Mesenchymal stem cell (in vitro differentiated cells and primary cell): ENCODE measurements at regions not wholly inside any gene's neighbourhood (a gene's known extent, or its start where the extent isn't known, plus 50 kb on each side); places are given as distances from the start of the nearest gene placed in this dataset.

Experiments used
- DNase-seq: peaks from one replicate; pipeline ENCODE4 v3.0.0-alpha.2; 2013
- H2AFZ ChIP-seq: one replicate; pipeline ENCODE4 v1.6.1; 2013; ENCODE audit warnings: low read depth, mild to moderate bottlenecking, control low read depth, inconsistent platforms, low read length, moderate library complexity
- H2AK5ac ChIP-seq: 2 replicates; pipeline ENCODE4 v1.6.1; 2013; ENCODE audit warnings: low read length, moderate library complexity, mild to moderate bottlenecking, inconsistent platforms; ENCODE audit not compliant: severe bottlenecking
- H2BK120ac ChIP-seq: one replicate; pipeline ENCODE4 v1.6.1; 2013; ENCODE audit warnings: low read depth, mild to moderate bottlenecking, inconsistent platforms, low read length, moderate library complexity
- H2BK12ac ChIP-seq, 2 experiments: one replicate each; pipeline ENCODE4 v1.6.1; 2013; ENCODE audit warnings: inconsistent platforms in 2 of 2, low read length in 2 of 2, mild to moderate bottlenecking in 2 of 2, moderate library complexity in 2 of 2, control low read depth in 1 of 2
- H2BK15ac ChIP-seq: one replicate; pipeline ENCODE4 v1.6.1; 2013; ENCODE audit warnings: mild to moderate bottlenecking, low read depth, inconsistent platforms; ENCODE audit not compliant: poor library complexity, severe bottlenecking
- H2BK5ac ChIP-seq: 2 replicates; pipeline ENCODE4 v1.6.1; 2013; ENCODE audit warnings: low read depth, mild to moderate bottlenecking, low read length, control low read depth, inconsistent platforms; ENCODE audit not compliant: poor library complexity, severe bottlenecking
- H3K14ac ChIP-seq, 2 experiments: one replicate each; pipeline ENCODE4 v1.6.1; 2013; ENCODE audit warnings: inconsistent platforms in 2 of 2, low read length in 2 of 2, control low read depth in 1 of 2, mild to moderate bottlenecking in 1 of 2, moderate library complexity in 1 of 2
- H3K18ac ChIP-seq, 2 experiments: one replicate each; pipeline ENCODE4 v1.6.1; 2013; ENCODE audit warnings: inconsistent platforms in 2 of 2, low read length in 2 of 2, control low read depth in 1 of 2, low read depth in 1 of 2, mild to moderate bottlenecking in 1 of 2
- H3K23ac ChIP-seq, 2 experiments: one replicate each; pipeline ENCODE4 v1.6.1; 2013; ENCODE audit warnings: inconsistent platforms in 2 of 2, low read length in 2 of 2, mild to moderate bottlenecking in 2 of 2, moderate library complexity in 2 of 2, control low read depth in 1 of 2
- H3K27ac ChIP-seq: 2 replicates; pipeline ENCODE4 v1.5.1; 2013; ENCODE audit warnings: mild to moderate bottlenecking, moderate library complexity, low read length, control low read depth, inconsistent platforms; ENCODE audit not compliant: poor library complexity, severe bottlenecking
- H3K27me3 ChIP-seq, 2 experiments: 2 replicates each; pipeline versions ENCODE4 v1.6.1 to v1.7.0; 2013; ENCODE audit warnings: low read length in 2 of 2, mild to moderate bottlenecking in 2 of 2, moderate library complexity in 2 of 2, control low read depth in 1 of 2, inconsistent platforms in 1 of 2; ENCODE audit not compliant: control insufficient read depth in 1 of 2, insufficient read depth in 1 of 2
- H3K36me3 ChIP-seq, 2 experiments: 2 replicates each; pipeline versions ENCODE4 v1.6.1 to v1.7.0; 2013; ENCODE audit warnings: low read length in 2 of 2, control low read depth in 1 of 2, inconsistent platforms in 1 of 2, low read depth in 1 of 2, mild to moderate bottlenecking in 1 of 2; ENCODE audit not compliant: insufficient read depth in 2 of 2, control insufficient read depth in 1 of 2
- H3K4ac ChIP-seq, 2 experiments: one replicate each; pipeline ENCODE4 v1.6.1; 2013; ENCODE audit warnings: inconsistent platforms in 2 of 2, low read length in 2 of 2, mild to moderate bottlenecking in 2 of 2, moderate library complexity in 2 of 2, control low read depth in 1 of 2, low read depth in 1 of 2
- H3K4me1 ChIP-seq: 2 replicates; pipeline ENCODE4 v1.6.1; 2013; ENCODE audit warnings: low read depth, low read length, control low read depth; ENCODE audit not compliant: control insufficient read depth, insufficient read depth
- H3K4me2 ChIP-seq: 2 replicates; pipeline ENCODE4 v1.6.1; 2013; ENCODE audit warnings: low read length, mild to moderate bottlenecking, inconsistent platforms; ENCODE audit not compliant: poor library complexity, severe bottlenecking
- H3K4me3 ChIP-seq, 2 experiments: 2 replicates each; pipeline versions ENCODE4 v1.5.1 to v1.7.0; 2013; ENCODE audit warnings: low read length in 2 of 2, mild to moderate bottlenecking in 2 of 2, control low read depth in 1 of 2, low read depth in 1 of 2; ENCODE audit not compliant: insufficient read depth in 1 of 2
- H3K79me1 ChIP-seq: replicated peaks from 2 replicates; pipeline ENCODE4 v1.6.1; 2013; ENCODE audit warnings: mild to moderate bottlenecking, control low read depth, low read length, inconsistent platforms; ENCODE audit not compliant: poor library complexity, severe bottlenecking
- H3K9ac ChIP-seq: 2 replicates; pipeline ENCODE4 v1.7.0; 2013; ENCODE audit warnings: mild to moderate bottlenecking, low read length, moderate library complexity
- H3K9me3 ChIP-seq: 2 replicates; pipeline ENCODE4 v1.7.0; 2013; ENCODE audit warnings: mild to moderate bottlenecking, low read length; ENCODE audit not compliant: control insufficient read depth
- H4K8ac ChIP-seq: one replicate; pipeline ENCODE4 v1.6.1; 2013; ENCODE audit warnings: inconsistent platforms, mild to moderate bottlenecking, low read length, moderate library complexity
- H4K91ac ChIP-seq: one replicate; pipeline ENCODE4 v1.6.1; 2013; ENCODE audit warnings: mild to moderate bottlenecking, low read length, inconsistent platforms
- WGBS: methylation state at CpG from one replicate; pipeline ENCODE4 v1.1.7; 2013; ENCODE audit warnings: mixed read lengths; 5-methylcytosine and 5-hydroxymethylcytosine counted together

- H3K4ac ChIP-seq, result no peak overlapping the region
- H3K36me3 ChIP-seq, result no peaks in the 10 kb centered on the region
- H2BK120ac ChIP-seq, result no peak overlapping the region
- H3K4me1 ChIP-seq, result no peaks in the 10 kb centered on the region
- H2BK15ac ChIP-seq, result no peak overlapping the region
- no peak overlapping the region for H4K8ac ChIP-seq
- H3K23ac ChIP-seq, result no peak overlapping the region
- H4K91ac ChIP-seq, result no peak overlapping the region
- no peak overlapping the region for H3K9ac ChIP-seq
- H3K14ac ChIP-seq, result no peak overlapping the region
- no peak overlapping the region for H3K27ac ChIP-seq
- no peak overlapping the region for H3K4me2 ChIP-seq
- WGBS, result 85% methylated on average over 3 of the region's 3 CpGs
- peak overlapping the region in 1 of 2 experiments; percentile 33 for H2BK12ac ChIP-seq
- H3K27me3 ChIP-seq, result no peaks in the 10 kb centered on the region
- no peaks in the 10 kb centered on the region for H3K79me1 ChIP-seq
- H2AFZ ChIP-seq, result no peak overlapping the region
- DNase-seq, result no peak
- H2AK5ac ChIP-seq, result no peak overlapping the region
- peak overlapping the region in 1 of 2 experiments; percentile 41 for H3K18ac ChIP-seq
- peaks cover 21% of the 10 kb centered on the region for H3K9me3 ChIP-seq
- no peak overlapping the region for H3K4me3 ChIP-seq
- H2BK5ac ChIP-seq, result no peak overlapping the region
Observed at GRCh38 chr12:114998750-114999128, 314.8 kb upstream of the TBX3 start.

GRCh38 chr12:114998118-114998749 lies 314.3 kb upstream of the TBX3 start:
- H3K4ac ChIP-seq, result no peak overlapping the region
- H3K36me3 ChIP-seq, result no peaks in the 10 kb centered on the region
- no peak overlapping the region for H4K91ac ChIP-seq
- H3K27ac ChIP-seq, result no peak overlapping the region
- H2BK5ac ChIP-seq, result no peak overlapping the region
- H3K4me1 ChIP-seq, result no peaks in the 10 kb centered on the region
- no peak overlapping the region for H2BK120ac ChIP-seq
- H2AK5ac ChIP-seq, result no peak overlapping the region
- DNase-seq, result no peak
- no peak overlapping the region for H3K4me2 ChIP-seq
- H4K8ac ChIP-seq, result no peak overlapping the region
- no peaks in the 10 kb centered on the region for H3K79me1 ChIP-seq
- no peak overlapping the region for H2BK15ac ChIP-seq
- H3K9ac ChIP-seq, result no peak overlapping the region
- H3K9me3 ChIP-seq, result peaks cover 21% of the 10 kb centered on the region
- no peaks in the 10 kb centered on the region for H3K27me3 ChIP-seq
- H3K18ac ChIP-seq, result no peak overlapping the region
- no peak overlapping the region for H3K23ac ChIP-seq
- H2BK12ac ChIP-seq, result no peak overlapping the region
- 94% methylated on average over 2 of the region's 2 CpGs for WGBS
- H3K14ac ChIP-seq, result no peak overlapping the region
- H3K4me3 ChIP-seq, result no peak overlapping the region
- no peak overlapping the region for H2AFZ ChIP-seq

- peak overlapping the region in 1 of 2 experiments; percentile 5 for H3K18ac ChIP-seq
- H4K91ac ChIP-seq, result no peak overlapping the region
- H3K4me2 ChIP-seq, result no peak overlapping the region
- no peak overlapping the region for H2BK12ac ChIP-seq
- H3K27ac ChIP-seq, result no peak overlapping the region
- no peak overlapping the region for H3K9ac ChIP-seq
- no peaks in the 10 kb centered on the region for H3K4me1 ChIP-seq
- H3K14ac ChIP-seq, result no peak overlapping the region
- H3K36me3 ChIP-seq, result no peaks in the 10 kb centered on the region
- peaks cover 21% of the 10 kb centered on the region for H3K9me3 ChIP-seq
- H3K27me3 ChIP-seq, result no peaks in the 10 kb centered on the region
- no peak overlapping the region for H2AFZ ChIP-seq
- H3K23ac ChIP-seq, result no peak overlapping the region
- H2AK5ac ChIP-seq, result no peak overlapping the region
- no peak overlapping the region for H2BK5ac ChIP-seq
- no peak overlapping the region for H2BK120ac ChIP-seq
- no peaks in the 10 kb centered on the region for H3K79me1 ChIP-seq
- peak overlapping the region in 1 of 2 experiments; percentile 2 for H3K4me3 ChIP-seq
- H4K8ac ChIP-seq, result no peak overlapping the region
- no peak overlapping the region for H2BK15ac ChIP-seq
- WGBS, result 89% methylated on average over 5 of the region's 5 CpGs
- DNase-seq, result no peak
- H3K4ac ChIP-seq, result peak overlapping the region in 1 of 2 experiments; percentile 30
Observed at GRCh38 chr12:114996382-114996781, 312.4 kb upstream of the TBX3 start.

GRCh38 chr12:114995891-114996290 lies 311.9 kb upstream of the TBX3 start:
- Histone ChIP-seq H2BK5ac (no peak overlapping the region), H2BK12ac (no peak overlapping the region), H2BK15ac (no peak overlapping the region), H3K27me3 (no peaks in the 10 kb centered on the region), H2AK5ac (no peak overlapping the region), H3K9me3 (peaks cover 21% of the 10 kb centered on the region), H2BK120ac (no peak overlapping the region), H3K36me3 (no peaks in the 10 kb centered on the region), H4K8ac (no peak overlapping the region), H3K27ac (no peak overlapping the region), H3K4me3 (peak overlapping the region in 1 of 2 experiments; percentile 2), H3K79me1 (no peaks in the 10 kb centered on the region), H3K14ac (peak overlapping the region in 1 of 2 experiments; percentile 10), H3K18ac (no peak overlapping the region), H4K91ac (no peak overlapping the region), H3K4ac (no peak overlapping the region), H3K9ac (no peak overlapping the region), H2AFZ (no peak overlapping the region), H3K4me2 (no peak overlapping the region), H3K4me1 (no peaks in the 10 kb centered on the region), H3K23ac (no peak overlapping the region)
- no peak for DNase-seq
- WGBS, result 58% methylated on average over 2 of the region's 2 CpGs
